ENCODE measurements at regions not wholly inside any gene's neighbourhood (a gene's known extent, or its start where the extent isn't known, plus 50 kb on each side); places are given as distances from the start of the nearest gene placed in this dataset.

DNA sequence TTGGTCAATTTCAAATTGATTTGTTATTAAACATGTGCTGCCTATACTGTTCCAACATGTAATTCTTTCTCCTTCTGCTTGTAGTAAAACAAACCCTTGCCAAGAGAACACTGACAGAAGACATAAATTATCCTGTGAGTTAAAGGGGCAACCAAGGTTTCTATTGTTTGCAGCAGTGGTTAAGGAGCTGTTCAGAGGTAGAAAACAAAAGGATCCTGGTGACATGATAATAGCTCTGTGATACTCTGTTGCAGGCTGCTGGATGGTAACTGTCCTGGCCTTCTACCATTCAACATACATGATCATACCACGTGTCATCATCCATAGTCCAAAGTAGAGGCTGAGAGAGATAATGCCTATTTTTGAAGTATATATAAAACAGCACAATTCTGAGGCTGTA, 75.8 kb upstream of the F9 start:
- ATAC-seq, result no peak
- intact Hi-C loops (cut with micrococcal nuclease; ENCODE audit: unreplicated experiment), result no loop called here
- TF ChIP-seq JUN (CRISPR knock-in tag; IDR thresholded peaks at IDR 0.05), result no peak
- no peak for TF ChIP-seq SYNCRIP (IDR thresholded peaks at IDR 0.05; ENCODE audit: insufficient read depth, low read depth, low read length)

DNA sequence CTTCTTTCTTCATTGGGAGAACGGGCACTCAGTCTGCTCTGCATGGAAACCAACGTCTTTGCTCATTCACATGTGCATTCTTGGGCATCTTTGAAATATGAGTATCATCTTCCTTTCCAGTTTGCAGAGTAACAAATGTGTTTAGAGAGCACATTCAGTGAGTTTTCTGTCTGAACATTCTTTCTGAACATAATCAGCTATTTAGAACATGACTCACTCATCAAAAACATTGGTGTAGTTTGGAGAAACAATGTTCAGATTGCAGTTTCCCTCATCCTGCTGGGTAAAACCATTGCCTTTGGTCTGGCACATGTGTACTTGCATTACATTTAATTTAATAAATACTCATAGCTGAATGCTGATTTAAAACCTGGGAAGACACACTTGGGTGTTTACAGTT, 81.5 kb upstream of the F9 start:
- Histone ChIP-seq H3K4me2 (ENCODE audit: low read depth, low read length) (no peak overlapping the region), H3K36me3 (replicated peaks in 1 of 2; ENCODE audit: control insufficient read depth in 1 of 2, insufficient read depth in 2 of 2, low read length in 2 of 2) (no peaks in the 10 kb centered on the region), H3K9ac (ENCODE audit: insufficient read depth, low read depth, low read length) (no peak overlapping the region), H3K4me3 (replicated peaks in 1 of 3; ENCODE audit: insufficient read depth in 1 of 3, low read depth in 2 of 3, low read length in 3 of 3) (no peak overlapping the region), H2AFZ (ENCODE audit: low read length) (no peak overlapping the region), H4K20me1 (ENCODE audit: insufficient read depth, low read length) (no peaks in the 10 kb centered on the region), H3K4me1 (ENCODE audit: insufficient read depth, low read length) (no peaks in the 10 kb centered on the region), H3K9me3 (ENCODE audit: low read length) (no peaks in the 10 kb centered on the region), H3K79me2 (ENCODE audit: insufficient read depth, low read length) (no peaks in the 10 kb centered on the region), H3K27ac (ENCODE audit: extremely low read length, insufficient read depth, low read length) (no peak overlapping the region), H3K27me3 (ENCODE audit: control insufficient read depth in 1 of 2, insufficient read depth in 2 of 2, low read length in 2 of 2) (no peaks in the 10 kb centered on the region)
- WGBS (ENCODE audit: low lambda C conversion rate), result 4% methylated on average over 2 of the region's 2 CpGs
- DNase-seq (ENCODE audit: low spot score), result no peak
- no TSS peak for BruUV-seq (replicated peaks)
- ChIA-PET CTCF (ENCODE audit: low intra/inter-chr PET ratio, low total read pairs) (no interaction called here), POLR2A (no interaction called here)
- ATAC-seq, result no peak
- intact Hi-C loops (cut with micrococcal nuclease; ENCODE audit: unreplicated experiment), result no loop called here
- no peak for FAIRE-seq
- TF ChIP-seq ZNF260 (CRISPR knock-in tag; IDR thresholded peaks at IDR 0.05; ENCODE audit: borderline replicate concordance, low read depth) (no peak), ZNF570 (CRISPR knock-in tag; IDR thresholded peaks at IDR 0.05; ENCODE audit: borderline replicate concordance) (no peak), TEAD2 (CRISPR knock-in tag; IDR thresholded peaks at IDR 0.05) (no peak), HMG20A (CRISPR knock-in tag; IDR thresholded peaks at IDR 0.05; ENCODE audit: borderline replicate concordance) (no peak), ZFP36L1 (CRISPR knock-in tag; IDR thresholded peaks at IDR 0.05) (no peak)
- TF ChIP-seq, protein P1, sequence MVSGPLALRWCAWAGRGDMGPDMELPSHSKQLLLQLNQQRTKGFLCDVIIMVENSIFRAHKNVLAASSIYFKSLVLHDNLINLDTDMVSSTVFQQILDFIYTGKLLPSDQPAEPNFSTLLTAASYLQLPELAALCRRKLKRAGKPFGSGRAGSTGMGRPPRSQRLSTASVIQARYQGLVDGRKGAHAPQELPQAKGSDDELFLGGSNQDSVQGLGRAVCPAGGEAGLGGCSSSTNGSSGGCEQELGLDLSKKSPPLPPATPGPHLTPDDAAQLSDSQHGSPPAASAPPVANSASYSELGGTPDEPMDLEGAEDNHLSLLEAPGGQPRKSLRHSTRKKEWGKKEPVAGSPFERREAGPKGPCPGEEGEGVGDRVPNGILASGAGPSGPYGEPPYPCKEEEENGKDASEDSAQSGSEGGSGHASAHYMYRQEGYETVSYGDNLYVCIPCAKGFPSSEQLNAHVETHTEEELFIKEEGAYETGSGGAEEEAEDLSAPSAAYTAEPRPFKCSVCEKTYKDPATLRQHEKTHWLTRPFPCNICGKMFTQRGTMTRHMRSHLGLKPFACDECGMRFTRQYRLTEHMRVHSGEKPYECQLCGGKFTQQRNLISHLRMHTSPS (CRISPR knock-in tag; IDR thresholded peaks at IDR 0.05; ENCODE audit: low read depth), result no peak
- TF ChIP-seq, protein P2, sequence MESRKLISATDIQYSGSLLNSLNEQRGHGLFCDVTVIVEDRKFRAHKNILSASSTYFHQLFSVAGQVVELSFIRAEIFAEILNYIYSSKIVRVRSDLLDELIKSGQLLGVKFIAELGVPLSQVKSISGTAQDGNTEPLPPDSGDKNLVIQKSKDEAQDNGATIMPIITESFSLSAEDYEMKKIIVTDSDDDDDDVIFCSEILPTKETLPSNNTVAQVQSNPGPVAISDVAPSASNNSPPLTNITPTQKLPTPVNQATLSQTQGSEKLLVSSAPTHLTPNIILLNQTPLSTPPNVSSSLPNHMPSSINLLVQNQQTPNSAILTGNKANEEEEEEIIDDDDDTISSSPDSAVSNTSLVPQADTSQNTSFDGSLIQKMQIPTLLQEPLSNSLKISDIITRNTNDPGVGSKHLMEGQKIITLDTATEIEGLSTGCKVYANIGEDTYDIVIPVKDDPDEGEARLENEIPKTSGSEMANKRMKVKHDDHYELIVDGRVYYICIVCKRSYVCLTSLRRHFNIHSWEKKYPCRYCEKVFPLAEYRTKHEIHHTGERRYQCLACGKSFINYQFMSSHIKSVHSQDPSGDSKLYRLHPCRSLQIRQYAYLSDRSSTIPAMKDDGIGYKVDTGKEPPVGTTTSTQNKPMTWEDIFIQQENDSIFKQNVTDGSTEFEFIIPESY (CRISPR knock-in tag; IDR thresholded peaks at IDR 0.05), result no peak
- in situ Hi-C loops (cut with HindIII; ENCODE audit: extremely low pct_ligation_motif_present, low pct_unique_long_range_greater_than_20kb), result no loop called here

More for the DNA sequence above, 75.8 kb upstream of the F9 start:
- no peak for FAIRE-seq
- DNase-seq (ENCODE audit: low spot score), result no peak
- 20% methylated on average over 1 of the region's 1 CpG for WGBS (ENCODE audit: low lambda C conversion rate)
- BruUV-seq (replicated peaks), result no TSS peak
- Histone ChIP-seq H3K79me2 (ENCODE audit: insufficient read depth, low read length) (no peaks in the 10 kb centered on the region), H3K9me3 (ENCODE audit: low read length) (no peaks in the 10 kb centered on the region; the same call in 1 of the 2 replicates), H2AFZ (ENCODE audit: low read length) (no peak overlapping the region), H3K4me3 (replicated peaks in 1 of 3; ENCODE audit: insufficient read depth in 1 of 3, low read depth in 2 of 3, low read length in 3 of 3) (no peak overlapping the region), H3K9ac (ENCODE audit: insufficient read depth, low read depth, low read length) (no peak overlapping the region), H3K4me1 (ENCODE audit: insufficient read depth, low read length) (no peaks in the 10 kb centered on the region), H3K36me3 (replicated peaks in 1 of 2; ENCODE audit: control insufficient read depth in 1 of 2, insufficient read depth in 2 of 2, low read length in 2 of 2) (no peaks in the 10 kb centered on the region), H3K4me2 (ENCODE audit: low read depth, low read length) (no peak overlapping the region), H3K27me3 (ENCODE audit: control insufficient read depth in 1 of 2, insufficient read depth in 2 of 2, low read length in 2 of 2) (no peaks in the 10 kb centered on the region), H3K27ac (ENCODE audit: extremely low read length, insufficient read depth, low read length) (no peak overlapping the region), H4K20me1 (ENCODE audit: insufficient read depth, low read length) (no peaks in the 10 kb centered on the region)
- CTCF ChIA-PET (ENCODE audit: low intra/inter-chr PET ratio, low total read pairs), result no interaction called here
- in situ Hi-C loops (cut with HindIII; ENCODE audit: extremely low pct_ligation_motif_present, low pct_unique_long_range_greater_than_20kb), result no loop called here
- POLR2A ChIA-PET, result no interaction called here

All from HepG2 (cell line).